Kidney epithelial cell (primary cell): ENCODE measurements at regions not wholly inside any gene's neighbourhood (a gene's known extent, or its start where the extent isn't known, plus 50 kb on each side); places are given as distances from the start of the nearest gene placed in this dataset.

ENCODE experiments used
- DNase-seq: peaks from one replicate; pipeline ENCODE4 v3.0.0-alpha.2; 2010; ENCODE audit warnings: low read depth
- H3K27me3 ChIP-seq: 2 replicates; pipeline ENCODE4 v1.6.0; 2011; ENCODE audit warnings: low read length; ENCODE audit not compliant: control insufficient read depth, insufficient read depth
- H3K36me3 ChIP-seq: 2 replicates; pipeline ENCODE4 v1.5.1; 2011; ENCODE audit warnings: low read length; ENCODE audit not compliant: control insufficient read depth, insufficient read depth
- H3K4me3 ChIP-seq: 2 replicates; pipeline ENCODE4 v1.5.1; 2011; ENCODE audit warnings: low read depth, mild to moderate bottlenecking, control low read depth, low read length
- TF ChIP-seq, protein P1 (sequence below): IDR thresholded peaks from 2 replicates; pipeline ENCODE4 v1.5.1; 2011; ENCODE audit warnings: mild to moderate bottlenecking, moderate library complexity, low read length, control low read depth, inconsistent platforms; ENCODE audit not compliant: insufficient read depth, poor library complexity, severe bottlenecking

DNA sequence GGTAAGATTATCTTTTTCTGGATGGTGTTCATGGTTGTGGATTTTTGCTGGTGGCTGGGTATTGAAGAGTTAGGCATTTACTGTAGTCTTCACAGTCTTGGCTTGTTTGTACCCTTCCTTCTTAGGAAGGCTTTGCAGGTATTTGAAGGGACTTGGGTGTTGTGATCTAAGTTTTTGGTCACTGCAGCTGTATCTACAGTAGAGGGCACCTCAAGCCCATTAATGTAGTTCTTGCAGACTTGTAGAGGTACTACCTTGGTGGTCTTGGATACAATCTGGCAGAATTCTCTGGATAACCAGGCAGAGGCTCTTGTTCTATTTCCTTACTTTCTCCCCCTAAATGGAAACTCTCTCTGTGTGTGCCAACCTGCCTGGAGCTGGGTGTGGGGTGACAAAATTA, 155.8 kb upstream of the BRINP3 start:
- no peaks in the 10 kb centered on the region for H3K27me3 ChIP-seq
- DNase-seq = no peak
- TF ChIP-seq, protein P1, sequence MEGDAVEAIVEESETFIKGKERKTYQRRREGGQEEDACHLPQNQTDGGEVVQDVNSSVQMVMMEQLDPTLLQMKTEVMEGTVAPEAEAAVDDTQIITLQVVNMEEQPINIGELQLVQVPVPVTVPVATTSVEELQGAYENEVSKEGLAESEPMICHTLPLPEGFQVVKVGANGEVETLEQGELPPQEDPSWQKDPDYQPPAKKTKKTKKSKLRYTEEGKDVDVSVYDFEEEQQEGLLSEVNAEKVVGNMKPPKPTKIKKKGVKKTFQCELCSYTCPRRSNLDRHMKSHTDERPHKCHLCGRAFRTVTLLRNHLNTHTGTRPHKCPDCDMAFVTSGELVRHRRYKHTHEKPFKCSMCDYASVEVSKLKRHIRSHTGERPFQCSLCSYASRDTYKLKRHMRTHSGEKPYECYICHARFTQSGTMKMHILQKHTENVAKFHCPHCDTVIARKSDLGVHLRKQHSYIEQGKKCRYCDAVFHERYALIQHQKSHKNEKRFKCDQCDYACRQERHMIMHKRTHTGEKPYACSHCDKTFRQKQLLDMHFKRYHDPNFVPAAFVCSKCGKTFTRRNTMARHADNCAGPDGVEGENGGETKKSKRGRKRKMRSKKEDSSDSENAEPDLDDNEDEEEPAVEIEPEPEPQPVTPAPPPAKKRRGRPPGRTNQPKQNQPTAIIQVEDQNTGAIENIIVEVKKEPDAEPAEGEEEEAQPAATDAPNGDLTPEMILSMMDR = no peak
- no peak overlapping the region for H3K4me3 ChIP-seq
- H3K36me3 ChIP-seq = no peaks in the 10 kb centered on the region

DNA sequence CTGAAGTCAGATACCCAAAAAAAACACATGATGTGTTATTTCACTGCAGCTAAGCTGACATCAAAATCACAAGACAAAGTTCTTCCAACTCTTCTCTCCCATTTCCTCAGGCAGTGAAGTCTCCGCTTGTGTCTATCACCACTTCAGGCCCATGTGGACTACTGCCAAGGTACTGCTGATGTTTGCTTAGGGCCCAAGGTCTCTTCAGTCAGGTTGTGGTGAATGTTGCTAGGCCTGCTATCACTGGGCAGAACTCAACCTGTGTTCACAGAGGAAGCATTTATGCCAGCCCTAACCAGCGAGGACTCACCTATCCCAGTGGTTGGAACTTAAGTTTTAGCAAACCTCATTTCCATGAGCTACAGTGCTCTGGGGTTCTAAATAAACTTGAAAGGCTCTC, 156.5 kb upstream of the BRINP3 start:
- DNase-seq = no peak
- H3K36me3 ChIP-seq = no peaks in the 10 kb centered on the region
- H3K27me3 ChIP-seq = no peaks in the 10 kb centered on the region
- H3K4me3 ChIP-seq = no peak overlapping the region
- TF ChIP-seq, protein P1 = no peak

DNA sequence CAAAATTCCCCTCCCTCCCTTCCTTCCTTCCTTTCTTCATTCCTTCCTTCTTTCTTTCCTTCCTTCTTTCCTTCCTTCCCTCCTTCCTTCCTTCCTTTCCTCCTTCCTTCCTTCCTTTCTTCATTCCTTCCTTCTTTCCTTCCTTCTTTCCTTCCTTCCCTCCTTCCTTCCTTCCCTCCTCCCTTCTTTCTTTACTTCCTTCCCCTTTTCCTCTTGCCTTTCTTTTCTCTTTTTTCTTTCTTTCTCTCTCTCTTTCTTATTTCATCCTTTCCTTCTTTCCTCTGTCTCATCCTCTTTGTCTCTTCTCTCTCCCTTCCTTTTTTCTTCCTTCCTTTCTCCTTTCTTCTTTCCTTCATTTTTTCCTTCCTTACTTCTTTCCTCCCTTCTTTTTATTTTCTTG, 171.9 kb upstream of the BRINP3 start:
- no peak for DNase-seq
- Histone ChIP-seq H3K27me3 (no peaks in the 10 kb centered on the region), H3K36me3 (no peaks in the 10 kb centered on the region), H3K4me3 (no peak overlapping the region)
- TF ChIP-seq, protein P1 = no peak

DNA sequence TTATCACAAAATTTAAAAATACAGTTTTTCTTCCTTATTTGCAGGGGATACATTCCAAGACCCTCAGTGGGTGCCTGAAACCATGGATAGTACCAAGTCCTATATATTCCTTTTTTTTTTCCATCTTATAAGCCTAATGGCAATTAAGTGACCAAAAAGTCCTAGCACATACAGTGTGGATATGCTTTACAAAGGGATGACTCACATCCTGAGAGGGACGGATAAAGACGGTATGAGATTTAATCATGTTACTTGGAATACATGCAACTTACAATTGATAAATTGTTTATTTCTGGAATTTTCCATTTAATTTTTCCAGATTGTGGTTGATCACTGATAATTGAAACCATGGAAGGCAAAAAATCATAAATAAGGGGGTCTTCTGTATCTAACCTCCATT, 181.2 kb upstream of the BRINP3 start:
- TF ChIP-seq, protein P1 = no peak
- H3K36me3 ChIP-seq = no peaks in the 10 kb centered on the region
- no peak overlapping the region for H3K4me3 ChIP-seq
- H3K27me3 ChIP-seq = no peaks in the 10 kb centered on the region
- DNase-seq = no peak

DNA sequence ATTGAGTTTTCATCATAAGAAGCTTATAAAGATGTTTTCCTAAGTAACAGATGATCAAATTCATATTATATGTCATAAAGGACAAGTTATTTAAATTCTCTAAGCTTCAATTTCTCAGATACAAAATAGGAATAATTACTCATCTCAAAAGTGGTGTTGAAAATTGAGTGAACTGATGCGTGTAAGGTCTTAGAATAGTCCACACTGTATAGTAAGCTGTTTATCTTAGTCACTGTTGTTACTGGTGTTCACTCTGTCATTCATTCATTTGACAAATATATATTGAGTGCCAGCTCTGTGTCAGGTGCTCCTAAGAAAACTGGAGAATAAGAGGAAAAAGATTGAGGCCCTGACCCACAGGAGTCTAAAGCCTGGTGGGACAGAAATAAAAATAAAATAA, 186.3 kb upstream of the BRINP3 start:
- DNase-seq = no peak
- TF ChIP-seq, protein P1 = no peak
- no peaks in the 10 kb centered on the region for H3K36me3 ChIP-seq

DNA sequence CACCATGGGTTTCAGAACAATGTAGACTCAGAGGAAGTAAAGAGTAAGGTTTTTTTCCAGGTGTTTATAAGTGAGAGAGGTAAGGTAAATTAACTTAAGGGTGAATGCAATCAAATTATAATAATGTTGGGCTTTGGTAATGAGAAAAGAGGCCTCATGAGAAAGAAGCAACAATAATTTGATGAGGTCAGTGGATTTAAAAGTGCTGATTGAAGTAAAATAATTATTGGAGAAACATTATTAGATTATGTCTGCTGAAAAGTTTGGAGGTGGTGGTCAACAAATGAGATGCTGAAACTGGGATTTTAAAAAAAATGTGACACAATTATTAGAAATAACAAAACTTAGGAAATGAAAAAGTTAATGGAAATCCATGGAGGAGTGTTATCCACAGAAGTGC, 187.4 kb upstream of the BRINP3 start:
- H3K4me3 ChIP-seq = no peak overlapping the region
- TF ChIP-seq, protein P1 = no peak
- no peaks in the 10 kb centered on the region for H3K27me3 ChIP-seq
- no peaks in the 10 kb centered on the region for H3K36me3 ChIP-seq
- no peak for DNase-seq

More for the DNA sequence above, 186.3 kb upstream of the BRINP3 start:
- Histone ChIP-seq H3K27me3 (no peaks in the 10 kb centered on the region), H3K4me3 (no peak overlapping the region)
